ENCODE measurements at regions not wholly inside any gene's neighbourhood (a gene's known extent, or its start where the extent isn't known, plus 50 kb on each side); places are given as distances from the start of the nearest gene placed in this dataset.

- DNase-seq (ENCODE audit: low spot score in 2 of 2) (no peak), ATAC-seq (ENCODE audit: low read depth) (no peak)
- peaks cover 4% of the 10 kb centered on the region for H3K9me3 Mint-ChIP-seq
- H3K27ac Mint-ChIP-seq: no peak overlapping the region
- H3K4me3 Mint-ChIP-seq: no peak overlapping the region
- H3K27me3 Mint-ChIP-seq: no peaks in the 10 kb centered on the region
- peaks cover 12% of the 10 kb centered on the region for H3K4me1 Mint-ChIP-seq
- peaks cover 5% of the 10 kb centered on the region for H3K36me3 Mint-ChIP-seq
Observed at GRCh38 chr2:75327334-75327733, 128.0 kb upstream of the TACR1 start.

- H3K27me3 Mint-ChIP-seq: no peaks in the 10 kb centered on the region
- H3K4me3 Mint-ChIP-seq: no peak overlapping the region
- ATAC-seq (ENCODE audit: low read depth): peak; percentile 34
- H3K27ac Mint-ChIP-seq: no peak overlapping the region
- peaks cover 12% of the 10 kb centered on the region for H3K4me1 Mint-ChIP-seq
- H3K36me3 Mint-ChIP-seq: peaks cover 5% of the 10 kb centered on the region
- no peak for DNase-seq (ENCODE audit: low spot score in 2 of 2)
- peaks cover 4% of the 10 kb centered on the region for H3K9me3 Mint-ChIP-seq
Observed at GRCh38 chr2:75326645-75327044, 127.3 kb upstream of the TACR1 start.

DNA sequence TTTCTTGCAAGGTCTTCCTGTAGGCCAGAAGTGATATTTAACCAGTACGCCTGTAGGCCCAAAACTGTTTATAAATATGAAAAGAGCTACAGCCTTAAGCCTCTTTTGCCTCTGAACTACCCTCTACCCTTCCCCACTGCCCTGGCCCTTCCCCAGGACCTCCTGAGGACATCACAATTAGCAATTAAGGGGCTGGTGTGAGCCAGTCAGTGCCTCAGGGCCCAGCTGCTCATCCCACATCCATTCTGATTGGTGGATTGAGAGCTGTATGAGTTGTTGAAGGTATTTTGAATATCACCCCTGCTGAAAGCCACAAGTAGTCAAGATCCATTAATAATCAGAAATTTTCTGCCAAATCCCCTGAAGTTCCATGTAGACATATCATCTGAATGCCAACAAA is 126.3 kb upstream of the TACR1 start:
- ATAC-seq (ENCODE audit: low read depth): no peak
- Mint-ChIP-seq H3K27me3 (no peaks in the 10 kb centered on the region), H3K36me3 (peaks cover 5% of the 10 kb centered on the region), H3K9me3 (peaks cover 4% of the 10 kb centered on the region), H3K4me1 (peaks cover 12% of the 10 kb centered on the region), H3K27ac (no peak overlapping the region), H3K4me3 (no peak overlapping the region)
- no peak for DNase-seq (ENCODE audit: low spot score in 2 of 2)

DNA sequence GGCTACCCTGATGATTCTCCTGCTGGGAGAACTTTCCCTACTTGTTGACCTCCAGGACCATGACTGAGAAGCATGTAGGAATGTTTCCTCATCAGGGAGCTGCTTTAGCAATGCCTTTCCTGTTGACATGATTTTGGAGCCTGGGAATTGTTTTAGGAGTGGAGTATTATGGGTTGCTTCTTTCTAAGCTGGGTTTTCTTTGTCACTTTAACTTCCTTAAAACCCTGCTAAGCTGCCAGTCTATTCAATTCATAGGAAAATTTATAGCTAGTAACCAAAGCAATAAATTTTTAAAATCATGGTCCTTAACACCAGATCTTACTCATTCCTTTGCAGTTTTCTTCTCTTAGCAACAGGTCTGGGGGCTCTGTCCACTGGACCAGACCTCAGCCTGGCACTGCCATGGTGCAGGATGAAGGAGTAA is 125.6 kb upstream of the TACR1 start:
- H3K27ac Mint-ChIP-seq: no peak overlapping the region
- ATAC-seq (ENCODE audit: low read depth) (no peak), DNase-seq (ENCODE audit: low spot score in 2 of 2) (no peak)
- peaks cover 4% of the 10 kb centered on the region for H3K9me3 Mint-ChIP-seq
- peaks cover 3% of the 10 kb centered on the region for H3K36me3 Mint-ChIP-seq
- peaks cover 12% of the 10 kb centered on the region for H3K4me1 Mint-ChIP-seq
- no peaks in the 10 kb centered on the region for H3K27me3 Mint-ChIP-seq
- H3K4me3 Mint-ChIP-seq: no peak overlapping the region

- Mint-ChIP-seq H3K27me3 (no peaks in the 10 kb centered on the region), H3K36me3 (peaks cover 2% of the 10 kb centered on the region), H3K4me1 (peaks cover 12% of the 10 kb centered on the region), H3K9me3 (peaks cover 3% of the 10 kb centered on the region), H3K27ac (no peak overlapping the region), H3K4me3 (no peak overlapping the region)
- DNase-seq (ENCODE audit: low spot score in 2 of 2) (no peak), ATAC-seq (ENCODE audit: low read depth) (no peak)
Observed at GRCh38 chr2:75324141-75324540, 124.8 kb upstream of the TACR1 start.

DNA sequence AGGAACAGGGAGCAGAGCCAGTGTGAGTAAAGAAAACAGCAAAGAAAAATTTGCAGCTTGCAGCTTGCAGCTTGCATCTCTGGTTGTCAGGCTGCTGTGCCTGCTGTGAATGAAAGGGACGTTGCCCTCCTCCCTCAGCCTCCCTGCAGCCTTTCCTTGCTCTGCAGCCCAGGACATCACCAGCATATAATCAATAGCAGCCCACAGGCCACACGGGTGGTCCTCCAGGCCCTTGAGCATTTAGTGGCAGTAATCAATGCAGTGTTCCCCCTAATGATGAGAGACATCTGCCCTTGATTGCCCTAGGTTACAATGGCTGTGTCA is 122.2 kb upstream of the TACR1 start:
- ATAC-seq (ENCODE audit: low read depth): no peak

GRCh38 chr2:75320898-75321598 is 121.7 kb upstream of the TACR1 start:
- no peak for ATAC-seq (ENCODE audit: low read depth)
- Mint-ChIP-seq H3K4me1 (peaks cover 7% of the 10 kb centered on the region), H3K9me3 (no peaks in the 10 kb centered on the region), H3K4me3 (no peak overlapping the region), H3K27me3 (no peaks in the 10 kb centered on the region), H3K27ac (no peak overlapping the region), H3K36me3 (peaks cover 2% of the 10 kb centered on the region)
- no peak for DNase-seq (ENCODE audit: low spot score in 2 of 2)

More for the DNA sequence above, 122.2 kb upstream of the TACR1 start:
- no peak for DNase-seq (ENCODE audit: low spot score in 2 of 2)
- Mint-ChIP-seq H3K9me3 (no peaks in the 10 kb centered on the region), H3K4me1 (peaks cover 8% of the 10 kb centered on the region), H3K27ac (no peak overlapping the region), H3K4me3 (no peak overlapping the region), H3K27me3 (no peaks in the 10 kb centered on the region), H3K36me3 (peaks cover 2% of the 10 kb centered on the region)

DNA sequence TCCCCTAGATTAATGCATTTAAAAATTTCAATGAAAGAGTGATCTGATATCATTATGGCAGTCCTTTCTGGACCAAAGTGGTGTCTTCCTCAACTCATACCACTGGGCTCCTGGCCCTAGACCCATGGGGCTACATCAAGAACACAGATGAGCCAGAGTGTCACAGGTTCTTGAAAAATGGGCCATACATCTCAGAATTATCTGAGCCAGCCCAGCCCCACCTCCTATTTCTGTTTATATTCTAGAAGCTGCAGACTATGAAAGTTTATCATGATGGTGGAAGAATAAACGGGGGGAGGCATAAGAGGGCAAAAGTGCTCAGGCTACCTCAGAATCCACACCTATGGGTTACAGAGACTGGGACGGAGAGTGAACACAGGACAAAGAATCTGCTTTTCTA is 120.6 kb upstream of the TACR1 start:
- Mint-ChIP-seq H3K36me3 (peaks cover 2% of the 10 kb centered on the region), H3K9me3 (no peaks in the 10 kb centered on the region), H3K27me3 (no peaks in the 10 kb centered on the region), H3K4me1 (peaks cover 3% of the 10 kb centered on the region), H3K4me3 (no peak overlapping the region), H3K27ac (no peak overlapping the region)
- no peak for ATAC-seq (ENCODE audit: low read depth)
- DNase-seq (ENCODE audit: low spot score in 2 of 2): no peak

DNA sequence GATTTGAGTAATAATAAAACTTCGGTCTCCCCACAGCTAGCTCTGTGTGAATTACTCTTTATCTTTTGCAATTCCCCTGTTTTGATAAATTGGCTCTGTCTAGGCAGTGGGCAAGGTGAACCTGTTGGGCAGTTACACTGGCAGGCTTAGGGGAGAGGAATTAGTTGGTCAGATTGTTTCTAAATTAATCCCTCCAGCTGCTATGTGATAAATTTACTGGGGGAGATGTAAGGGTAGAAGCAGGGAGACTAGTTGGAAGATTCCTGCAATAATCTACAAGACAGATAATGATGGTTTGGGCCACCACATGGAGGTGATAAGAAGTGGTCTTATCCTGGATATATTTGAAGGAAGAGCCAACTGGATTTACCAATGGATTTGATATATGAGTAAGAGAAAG is 118.5 kb upstream of the TACR1 start:
- DNase-seq (ENCODE audit: low spot score in 2 of 2) (no peak), ATAC-seq (ENCODE audit: low read depth) (no peak)
- no peaks in the 10 kb centered on the region for H3K9me3 Mint-ChIP-seq
- H3K27me3 Mint-ChIP-seq: no peaks in the 10 kb centered on the region
- H3K36me3 Mint-ChIP-seq: peaks cover 4% of the 10 kb centered on the region
- H3K4me3 Mint-ChIP-seq: no peak overlapping the region
- no peaks in the 10 kb centered on the region for H3K4me1 Mint-ChIP-seq
- no peak overlapping the region for H3K27ac Mint-ChIP-seq

DNA sequence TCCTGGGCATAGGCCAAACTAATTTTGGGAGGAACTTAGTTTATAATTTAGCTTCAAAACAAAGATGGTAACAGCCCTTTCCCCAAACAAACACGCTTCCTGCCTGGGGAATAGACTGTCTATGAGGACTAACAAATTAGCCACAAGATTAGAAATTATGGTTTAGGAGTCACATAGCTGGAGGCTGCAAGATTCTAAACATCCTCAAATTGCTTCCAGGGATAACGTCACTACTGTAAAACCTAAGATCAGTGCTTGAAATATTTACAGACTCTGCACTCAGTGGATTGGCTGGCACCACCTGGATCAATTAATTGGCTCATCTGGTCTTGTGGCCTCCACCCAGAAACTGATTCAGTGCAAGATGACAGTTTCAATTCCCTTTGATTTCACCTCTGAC is 118.0 kb upstream of the TACR1 start:
- peaks cover 4% of the 10 kb centered on the region for H3K36me3 Mint-ChIP-seq
- H3K4me3 Mint-ChIP-seq: no peak overlapping the region
- H3K4me1 Mint-ChIP-seq: peaks cover under 1% of the 10 kb centered on the region
- DNase-seq (ENCODE audit: low spot score in 2 of 2): no peak
- no peak for ATAC-seq (ENCODE audit: low read depth)
- H3K27me3 Mint-ChIP-seq: no peaks in the 10 kb centered on the region
- H3K9me3 Mint-ChIP-seq: no peaks in the 10 kb centered on the region
- H3K27ac Mint-ChIP-seq: no peak overlapping the region

- H3K4me1 Mint-ChIP-seq: peaks cover 8% of the 10 kb centered on the region
- H3K27me3 Mint-ChIP-seq: no peaks in the 10 kb centered on the region
Observed at GRCh38 chr2:75315436-75315835, 116.1 kb upstream of the TACR1 start.

DNA sequence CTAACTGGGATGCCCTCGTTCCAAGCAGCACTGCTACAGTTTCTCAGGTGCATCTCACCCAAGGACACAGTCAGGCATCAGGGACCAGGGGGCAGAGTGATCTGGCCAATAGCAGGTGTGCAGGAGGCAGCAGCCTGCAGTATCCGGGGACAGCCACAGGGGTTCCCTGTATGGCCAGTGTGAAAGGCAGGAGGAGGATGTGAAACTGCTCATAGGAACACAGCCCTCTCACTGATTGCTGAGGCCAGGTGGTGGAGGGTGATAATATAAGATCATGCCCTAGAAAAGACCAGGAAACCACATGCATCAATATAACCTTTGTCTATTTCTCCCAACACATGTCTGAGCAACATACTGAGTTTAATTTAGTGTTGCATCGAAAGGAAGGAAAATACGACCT is 112.7 kb upstream of the TACR1 start:
- H3K4me1 Mint-ChIP-seq: peaks cover 8% of the 10 kb centered on the region
- DNase-seq (ENCODE audit: low spot score in 2 of 2) (peak; percentile 38 to 53), ATAC-seq (ENCODE audit: low read depth) (peak; percentile 100)
- H3K27me3 Mint-ChIP-seq: no peaks in the 10 kb centered on the region
- H3K36me3 Mint-ChIP-seq: peaks cover 4% of the 10 kb centered on the region
- peak overlapping the region; percentile 38 for H3K27ac Mint-ChIP-seq
- peak overlapping the region; percentile 34 for H3K4me3 Mint-ChIP-seq
- H3K9me3 Mint-ChIP-seq: no peaks in the 10 kb centered on the region

More at GRCh38 chr2:75315436-75315835, 116.1 kb upstream of the TACR1 start:
- Mint-ChIP-seq H3K9me3 (no peaks in the 10 kb centered on the region), H3K36me3 (peaks cover 4% of the 10 kb centered on the region), H3K27ac (no peak overlapping the region), H3K4me3 (no peak overlapping the region)
- DNase-seq (ENCODE audit: low spot score in 2 of 2) (no peak), ATAC-seq (ENCODE audit: low read depth) (no peak)

DNA sequence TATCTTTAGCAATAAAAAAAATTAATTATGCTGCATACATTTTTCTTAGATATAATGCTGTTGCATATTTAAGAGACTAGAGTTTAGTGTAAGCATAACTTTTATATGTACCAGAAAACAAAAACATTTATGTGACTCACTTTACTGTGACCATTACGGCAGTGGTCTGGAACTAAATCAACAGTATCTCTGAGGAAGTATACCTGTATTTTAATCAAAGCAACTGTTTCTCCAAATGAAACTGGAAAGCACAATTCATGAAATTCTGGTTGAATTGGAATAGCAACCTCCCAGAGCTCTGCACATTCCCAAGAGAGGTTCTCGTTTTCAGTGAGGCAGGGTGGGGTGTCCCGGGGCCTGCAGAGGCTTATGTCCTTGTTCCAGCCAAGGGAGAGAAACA is 112.2 kb upstream of the TACR1 start:
- DNase-seq (ENCODE audit: low spot score in 2 of 2) (no peak), ATAC-seq (ENCODE audit: low read depth) (no peak)
- H3K4me3 Mint-ChIP-seq: no peak overlapping the region
- no peaks in the 10 kb centered on the region for H3K9me3 Mint-ChIP-seq
- peaks cover 4% of the 10 kb centered on the region for H3K36me3 Mint-ChIP-seq
- no peaks in the 10 kb centered on the region for H3K27me3 Mint-ChIP-seq
- no peak overlapping the region for H3K27ac Mint-ChIP-seq
- peaks cover 8% of the 10 kb centered on the region for H3K4me1 Mint-ChIP-seq

- Mint-ChIP-seq H3K4me1 (peaks cover 8% of the 10 kb centered on the region), H3K27ac (no peak overlapping the region), H3K36me3 (peaks cover 4% of the 10 kb centered on the region), H3K9me3 (no peaks in the 10 kb centered on the region), H3K4me3 (no peak overlapping the region), H3K27me3 (no peaks in the 10 kb centered on the region)
- no peak for ATAC-seq (ENCODE audit: low read depth)
- no peak for DNase-seq (ENCODE audit: low spot score in 2 of 2)
Observed at GRCh38 chr2:75310876-75311275, 111.6 kb upstream of the TACR1 start.

Measured in memory B cell (primary cell).